ENCODE measurements at regions not wholly inside any gene's neighbourhood (a gene's known extent, or its start where the extent isn't known, plus 50 kb on each side); places are given as distances from the start of the nearest gene placed in this dataset.

- no peak for DNase-seq
Observed at GRCh38 chr13:33520468-33520839, 234.9 kb upstream of the STARD13 start.

GRCh38 chr13:33524086-33524485 lies 238.5 kb upstream of the STARD13 start:
- no peak for DNase-seq

- no peak for DNase-seq
Observed at GRCh38 chr13:33525763-33526162, 240.2 kb upstream of the STARD13 start.

GRCh38 chr13:33526718-33527117 lies 241.2 kb upstream of the STARD13 start:
- DNase-seq: no peak

- DNase-seq: no peak
Observed at GRCh38 chr13:33528896-33529295, 243.3 kb upstream of the STARD13 start.

- no peak for DNase-seq
Observed at GRCh38 chr13:33531484-33531883, 245.9 kb upstream of the STARD13 start.

GRCh38 chr13:33535061-33535460 lies 249.5 kb upstream of the STARD13 start:
- no peak for DNase-seq

- no peak for DNase-seq
Observed at GRCh38 chr13:33536601-33537000, 251.0 kb upstream of the STARD13 start.

GRCh38 chr13:33537026-33537425 lies 251.5 kb upstream of the STARD13 start:
- DNase-seq: no peak

- DNase-seq: no peak
Observed at GRCh38 chr13:33537676-33538075, 252.1 kb upstream of the STARD13 start.

GRCh38 chr13:33541456-33541855 lies 255.9 kb upstream of the STARD13 start:
- no peak for DNase-seq

GRCh38 chr13:33541962-33542308 lies 256.4 kb upstream of the STARD13 start:
- DNase-seq: no peak

- peak; percentile 100 for DNase-seq
Observed at GRCh38 chr13:33542309-33543088, 256.9 kb upstream of the STARD13 start.

GRCh38 chr13:33543089-33543459 lies 257.5 kb upstream of the STARD13 start:
- DNase-seq: no peak

GRCh38 chr13:33543631-33544265 lies 258.2 kb upstream of the STARD13 start:
- peak; percentile 35 for DNase-seq

GRCh38 chr13:33544308-33544707 lies 258.8 kb upstream of the STARD13 start:
- DNase-seq: no peak

- no peak for DNase-seq
Observed at GRCh38 chr13:33545492-33545891, 259.9 kb upstream of the STARD13 start.

GRCh38 chr13:33547035-33547434 lies 261.5 kb upstream of the STARD13 start:
- no peak for DNase-seq

GRCh38 chr13:33548069-33548468 lies 262.5 kb upstream of the STARD13 start:
- no peak for DNase-seq

GRCh38 chr13:33550276-33550675 lies 264.7 kb upstream of the STARD13 start:
- DNase-seq: no peak

GRCh38 chr13:33550885-33551284 lies 265.3 kb upstream of the STARD13 start:
- no peak for DNase-seq

- DNase-seq: no peak
Observed at GRCh38 chr13:33554919-33555791, 262.8 kb upstream of the RFC3 start.

- no peak for DNase-seq
Observed at GRCh38 chr13:33556828-33557227, 261.1 kb upstream of the RFC3 start.

- no peak for DNase-seq
Observed at GRCh38 chr13:33560726-33561125, 257.2 kb upstream of the RFC3 start.

Measured in GF-D8 (cell line).